ENCODE measurements at regions not wholly inside any gene's neighbourhood (a gene's known extent, or its start where the extent isn't known, plus 50 kb on each side); places are given as distances from the start of the nearest gene placed in this dataset.

GRCh38 chr11:25408146-25408545 lies 911.3 kb downstream of the LUZP2 start:
- H3K4me3 ChIP-seq (IDR thresholded peaks at IDR 0.05; ENCODE audit: insufficient read depth, low read depth, low read length), result no peak overlapping the region
- H3K9ac ChIP-seq, result no peak overlapping the region
- no peaks in the 10 kb centered on the region for H3K4me1 ChIP-seq (ENCODE audit: low read depth, poor library complexity, severe bottlenecking)
- no peaks in the 10 kb centered on the region for H3K36me3 ChIP-seq (ENCODE audit: insufficient read depth)
- H4K20me1 ChIP-seq (ENCODE audit: insufficient read depth), result no peaks in the 10 kb centered on the region
- no peak overlapping the region for H3K27ac ChIP-seq
- H2AFZ ChIP-seq (ENCODE audit: low read depth), result no peak overlapping the region
- no peaks in the 10 kb centered on the region for H3K79me2 ChIP-seq (ENCODE audit: insufficient read depth, low read depth)
- H3K4me2 ChIP-seq, result no peak overlapping the region
- no peak for TF ChIP-seq CTCF (conservative IDR thresholded peaks at IDR 0.05; ENCODE audit: low read depth, low read length)
- H3K27me3 ChIP-seq (ENCODE audit: insufficient read depth, low read depth), result no peaks in the 10 kb centered on the region

GRCh38 chr11:25415793-25416192 lies 916.1 kb upstream of the ANO3 start:
- H3K4me2 ChIP-seq, result no peak overlapping the region
- no peaks in the 10 kb centered on the region for H3K79me2 ChIP-seq (ENCODE audit: insufficient read depth, low read depth)
- TF ChIP-seq CTCF (conservative IDR thresholded peaks at IDR 0.05; ENCODE audit: low read depth, low read length), result no peak
- H3K4me1 ChIP-seq (ENCODE audit: low read depth, poor library complexity, severe bottlenecking), result no peaks in the 10 kb centered on the region
- no peaks in the 10 kb centered on the region for H4K20me1 ChIP-seq (ENCODE audit: insufficient read depth)
- H3K27ac ChIP-seq, result no peak overlapping the region
- no peak overlapping the region for H3K4me3 ChIP-seq (IDR thresholded peaks at IDR 0.05; ENCODE audit: insufficient read depth, low read depth, low read length)
- H2AFZ ChIP-seq (ENCODE audit: low read depth), result no peak overlapping the region
- H3K27me3 ChIP-seq (ENCODE audit: insufficient read depth, low read depth), result no peaks in the 10 kb centered on the region
- H3K9ac ChIP-seq, result no peak overlapping the region
- H3K36me3 ChIP-seq (ENCODE audit: insufficient read depth), result no peaks in the 10 kb centered on the region

GRCh38 chr11:25423436-25424199 lies 908.3 kb upstream of the ANO3 start:
- H4K20me1 ChIP-seq (ENCODE audit: insufficient read depth), result no peaks in the 10 kb centered on the region
- H3K4me3 ChIP-seq (IDR thresholded peaks at IDR 0.05; ENCODE audit: insufficient read depth, low read depth, low read length), result no peak overlapping the region
- no peak overlapping the region for H3K9ac ChIP-seq
- TF ChIP-seq CTCF (conservative IDR thresholded peaks at IDR 0.05; ENCODE audit: low read depth, low read length), result no peak
- H2AFZ ChIP-seq (ENCODE audit: low read depth), result no peak overlapping the region
- no peak overlapping the region for H3K27ac ChIP-seq
- no peaks in the 10 kb centered on the region for H3K4me1 ChIP-seq (ENCODE audit: low read depth, poor library complexity, severe bottlenecking)
- H3K27me3 ChIP-seq (ENCODE audit: insufficient read depth, low read depth), result no peaks in the 10 kb centered on the region
- no peak overlapping the region for H3K4me2 ChIP-seq
- no peaks in the 10 kb centered on the region for H3K36me3 ChIP-seq (ENCODE audit: insufficient read depth)
- H3K79me2 ChIP-seq (ENCODE audit: insufficient read depth, low read depth), result no peaks in the 10 kb centered on the region

GRCh38 chr11:25432376-25432775 lies 899.6 kb upstream of the ANO3 start:
- H3K4me3 ChIP-seq (IDR thresholded peaks at IDR 0.05; ENCODE audit: insufficient read depth, low read depth, low read length), result no peak overlapping the region
- peaks cover 11% of the 10 kb centered on the region for H3K4me1 ChIP-seq (ENCODE audit: low read depth, poor library complexity, severe bottlenecking)
- H4K20me1 ChIP-seq (ENCODE audit: insufficient read depth), result no peaks in the 10 kb centered on the region
- H3K27me3 ChIP-seq (ENCODE audit: insufficient read depth, low read depth), result no peaks in the 10 kb centered on the region
- H3K9ac ChIP-seq, result no peak overlapping the region
- TF ChIP-seq CTCF (conservative IDR thresholded peaks at IDR 0.05; ENCODE audit: low read depth, low read length), result no peak
- no peaks in the 10 kb centered on the region for H3K36me3 ChIP-seq (ENCODE audit: insufficient read depth)
- no peaks in the 10 kb centered on the region for H3K79me2 ChIP-seq (ENCODE audit: insufficient read depth, low read depth)
- H3K27ac ChIP-seq, result no peak overlapping the region
- no peak overlapping the region for H2AFZ ChIP-seq (ENCODE audit: low read depth)
- H3K4me2 ChIP-seq, result no peak overlapping the region

All from KMS-11 (cell line).